Neural crest cell (in vitro differentiated cells): ENCODE measurements at regions not wholly inside any gene's neighbourhood (a gene's known extent, or its start where the extent isn't known, plus 50 kb on each side); places are given as distances from the start of the nearest gene placed in this dataset.
"Not testable (repeated sequence)": the region's sequence is repeated elsewhere in the genome, so short reads cannot be mapped to it uniquely, and the experiment has no call there.

Source experiments
- DNase-seq: peaks from one replicate; pipeline ENCODE4 v3.0.0; 2021; ENCODE audit warnings: low read depth, mixed read lengths, low spot score
- H3K27ac Mint-ChIP-seq: one replicate; pipeline ENCODE4 v1.8.0; 2021; ENCODE audit warnings: mild to moderate bottlenecking, mixed read lengths; ENCODE audit not compliant: unreplicated experiment
- H3K27me3 Mint-ChIP-seq: 2 replicates; pipeline ENCODE4 v1.8.0; 2021; ENCODE audit warnings: low read depth, mild to moderate bottlenecking, mixed read lengths
- H3K36me3 Mint-ChIP-seq: 2 replicates; pipeline ENCODE4 v1.8.0; 2021; ENCODE audit warnings: low read depth, mild to moderate bottlenecking, mixed read lengths
- H3K4me1 Mint-ChIP-seq: 2 replicates; pipeline ENCODE4 v1.8.0; 2021; ENCODE audit warnings: mixed read lengths
- H3K4me3 Mint-ChIP-seq: one replicate; pipeline ENCODE4 v1.8.0; 2021; ENCODE audit warnings: mild to moderate bottlenecking, mixed read lengths
- H3K9me3 Mint-ChIP-seq: 2 replicates; pipeline ENCODE4 v1.8.0; 2021; ENCODE audit warnings: mixed read lengths
- CTCF ChIP-seq: fragments of 200-600 bp; sonication (generic); conservative IDR thresholded peaks from 2 replicates; pipeline ENCODE4 v1.5.0; 2021; ENCODE audit warnings: antibody characterized with exemption, mild to moderate bottlenecking

- Mint-ChIP-seq H3K9me3 (peaks cover 2% of the 10 kb centered on the region), H3K27ac (peak overlapping the region; percentile 13), H3K4me1 (no peaks in the 10 kb centered on the region), H3K4me3 (no peak overlapping the region), H3K36me3 (no peaks in the 10 kb centered on the region), H3K27me3 (no peaks in the 10 kb centered on the region)
- no peak for DNase-seq
- no peak for TF ChIP-seq CTCF
Measured at GRCh38 chr16:79885320-79885719, 284.8 kb upstream of the MAF start.

GRCh38 chr16:79883494-79883893, 283.0 kb upstream of the MAF start:
- Mint-ChIP-seq H3K27ac (no peak overlapping the region), H3K9me3 (peaks cover 2% of the 10 kb centered on the region), H3K4me1 (no peaks in the 10 kb centered on the region), H3K27me3 (no peaks in the 10 kb centered on the region), H3K36me3 (no peaks in the 10 kb centered on the region), H3K4me3 (no peak overlapping the region)
- DNase-seq: no peak
- TF ChIP-seq CTCF: no peak

GRCh38 chr16:79882340-79883005, 281.9 kb upstream of the MAF start:
- H3K27me3 Mint-ChIP-seq: no peaks in the 10 kb centered on the region
- no peaks in the 10 kb centered on the region for H3K36me3 Mint-ChIP-seq
- no peak overlapping the region for H3K27ac Mint-ChIP-seq
- no peak for DNase-seq
- H3K9me3 Mint-ChIP-seq: peaks cover 2% of the 10 kb centered on the region
- TF ChIP-seq CTCF: no peak
- no peaks in the 10 kb centered on the region for H3K4me1 Mint-ChIP-seq
- no peak overlapping the region for H3K4me3 Mint-ChIP-seq

GRCh38 chr16:79881107-79881506, 280.6 kb upstream of the MAF start:
- not testable (repeated sequence) for H3K27me3 Mint-ChIP-seq, H3K4me1 Mint-ChIP-seq, H3K36me3 Mint-ChIP-seq, DNase-seq, H3K9me3 Mint-ChIP-seq, H3K4me3 Mint-ChIP-seq, H3K27ac Mint-ChIP-seq

GRCh38 chr16:79876332-79876730, 275.8 kb upstream of the MAF start:
- Mint-ChIP-seq H3K27ac (no peak overlapping the region), H3K27me3 (no peaks in the 10 kb centered on the region), H3K4me3 (no peak overlapping the region), H3K9me3 (no peaks in the 10 kb centered on the region), H3K36me3 (no peaks in the 10 kb centered on the region), H3K4me1 (no peaks in the 10 kb centered on the region)
- TF ChIP-seq CTCF: no peak
- DNase-seq: no peak

GRCh38 chr16:79874391-79874790, 273.9 kb upstream of the MAF start:
- TF ChIP-seq CTCF: no peak
- Mint-ChIP-seq H3K27ac (no peak overlapping the region), H3K4me3 (no peak overlapping the region), H3K27me3 (no peaks in the 10 kb centered on the region), H3K36me3 (no peaks in the 10 kb centered on the region), H3K9me3 (peaks cover 3% of the 10 kb centered on the region), H3K4me1 (no peaks in the 10 kb centered on the region)
- DNase-seq: no peak
